ENCODE measurements at regions not wholly inside any gene's neighbourhood (a gene's known extent, or its start where the extent isn't known, plus 50 kb on each side); places are given as distances from the start of the nearest gene placed in this dataset.

GRCh38 chr20:39381595-39381994 is 419.5 kb downstream of the DHX35 start:
- TF ChIP-seq CTCF (IDR thresholded peaks at IDR 0.05) (no peak), POLR2A (IDR thresholded peaks at IDR 0.05) (no peak), POLR2AphosphoS5 (IDR thresholded peaks at IDR 0.05) (no peak), EP300 (IDR thresholded peaks at IDR 0.05) (no peak)
